ENCODE measurements at regions not wholly inside any gene's neighbourhood (a gene's known extent, or its start where the extent isn't known, plus 50 kb on each side); places are given as distances from the start of the nearest gene placed in this dataset.

DNA sequence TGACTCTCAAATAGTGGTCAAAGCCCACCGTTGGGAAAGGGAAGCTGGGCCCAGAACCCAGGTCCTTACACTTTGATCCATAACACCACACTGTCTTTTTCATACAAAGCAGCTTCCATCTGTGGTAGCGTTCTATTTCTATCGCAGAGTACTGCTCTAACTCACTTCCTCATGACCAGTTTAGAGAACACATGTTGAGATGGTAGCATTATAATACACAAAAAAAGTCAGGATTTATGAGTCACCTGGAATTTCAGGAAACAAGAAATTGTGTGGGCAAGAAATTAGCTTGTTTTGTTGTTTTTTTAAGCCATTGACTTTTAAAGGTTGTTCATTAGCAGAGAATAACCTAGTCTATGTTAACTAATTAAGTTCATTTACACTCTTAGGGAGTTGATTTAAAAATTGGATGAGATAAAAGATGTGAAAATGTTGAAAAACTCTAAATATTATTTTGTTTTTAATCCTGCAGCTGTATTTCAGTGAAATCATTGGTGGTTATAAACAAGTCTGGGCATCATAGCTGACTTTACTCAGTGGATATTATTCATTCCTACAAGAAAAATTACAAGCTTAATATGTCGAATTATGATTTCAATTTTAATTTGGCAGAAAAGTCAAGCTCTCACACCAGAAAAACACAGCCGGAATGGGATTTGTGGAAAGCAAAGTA is 1011.1 kb upstream of the HS3ST1 start:
- Histone ChIP-seq H4K20me1 (ENCODE audit: insufficient read depth, low read length) (no peaks in the 10 kb centered on the region), H3K79me2 (ENCODE audit: insufficient read depth, low read length) (no peaks in the 10 kb centered on the region), H3K27ac (ENCODE audit: extremely low read length, insufficient read depth, low read length) (no peak overlapping the region), H3K4me3 (replicated peaks in 1 of 3; ENCODE audit: insufficient read depth in 1 of 3, low read depth in 2 of 3, low read length in 3 of 3) (no peak overlapping the region), H3K27me3 (ENCODE audit: control insufficient read depth in 1 of 2, insufficient read depth in 2 of 2, low read length in 2 of 2) (no peaks in the 10 kb centered on the region), H3K4me1 (ENCODE audit: insufficient read depth, low read length) (no peaks in the 10 kb centered on the region), H3K9ac (ENCODE audit: insufficient read depth, low read depth, low read length) (no peak overlapping the region), H2AFZ (ENCODE audit: low read length) (no peak overlapping the region), H3K9me3 (ENCODE audit: low read length) (no peaks in the 10 kb centered on the region; the same call in 1 of the 2 replicates), H3K4me2 (ENCODE audit: low read depth, low read length) (no peak overlapping the region), H3K36me3 (replicated peaks in 1 of 2; ENCODE audit: control insufficient read depth in 1 of 2, insufficient read depth in 2 of 2, low read length in 2 of 2) (no peaks in the 10 kb centered on the region)
- TF ChIP-seq THYN1 (CRISPR knock-in tag; IDR thresholded peaks at IDR 0.05; ENCODE audit: borderline replicate concordance, low read depth) = no peak
- no peak for TF ChIP-seq ARNT2 (CRISPR knock-in tag; IDR thresholded peaks at IDR 0.05; ENCODE audit: low read depth)
- no peak for TF ChIP-seq RNF2 (conservative IDR thresholded peaks at IDR 0.05; ENCODE audit: low read depth)
- TF ChIP-seq ZSCAN30 (CRISPR knock-in tag; IDR thresholded peaks at IDR 0.05) = no peak
- TF ChIP-seq ZNF678 (CRISPR knock-in tag; IDR thresholded peaks at IDR 0.05) = no peak
- TF ChIP-seq, protein P1, sequence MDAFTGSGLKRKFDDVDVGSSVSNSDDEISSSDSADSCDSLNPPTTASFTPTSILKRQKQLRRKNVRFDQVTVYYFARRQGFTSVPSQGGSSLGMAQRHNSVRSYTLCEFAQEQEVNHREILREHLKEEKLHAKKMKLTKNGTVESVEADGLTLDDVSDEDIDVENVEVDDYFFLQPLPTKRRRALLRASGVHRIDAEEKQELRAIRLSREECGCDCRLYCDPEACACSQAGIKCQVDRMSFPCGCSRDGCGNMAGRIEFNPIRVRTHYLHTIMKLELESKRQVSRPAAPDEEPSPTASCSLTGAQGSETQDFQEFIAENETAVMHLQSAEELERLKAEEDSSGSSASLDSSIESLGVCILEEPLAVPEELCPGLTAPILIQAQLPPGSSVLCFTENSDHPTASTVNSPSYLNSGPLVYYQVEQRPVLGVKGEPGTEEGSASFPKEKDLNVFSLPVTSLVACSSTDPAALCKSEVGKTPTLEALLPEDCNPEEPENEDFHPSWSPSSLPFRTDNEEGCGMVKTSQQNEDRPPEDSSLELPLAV (CRISPR knock-in tag; conservative IDR thresholded peaks at IDR 0.05; ENCODE audit: low read depth) = no peak
- no peak for TF ChIP-seq ZNF20 (CRISPR knock-in tag; IDR thresholded peaks at IDR 0.05)
- no peak for TF ChIP-seq EHMT2 (IDR thresholded peaks at IDR 0.05; ENCODE audit: borderline replicate concordance, low read depth, low read length)
- TF ChIP-seq HCFC1 (IDR thresholded peaks at IDR 0.05; ENCODE audit: low read depth, low read length) = no peak
- TF ChIP-seq ZNF546 (CRISPR knock-in tag; conservative IDR thresholded peaks at IDR 0.05) = no peak
- TF ChIP-seq, protein P2, sequence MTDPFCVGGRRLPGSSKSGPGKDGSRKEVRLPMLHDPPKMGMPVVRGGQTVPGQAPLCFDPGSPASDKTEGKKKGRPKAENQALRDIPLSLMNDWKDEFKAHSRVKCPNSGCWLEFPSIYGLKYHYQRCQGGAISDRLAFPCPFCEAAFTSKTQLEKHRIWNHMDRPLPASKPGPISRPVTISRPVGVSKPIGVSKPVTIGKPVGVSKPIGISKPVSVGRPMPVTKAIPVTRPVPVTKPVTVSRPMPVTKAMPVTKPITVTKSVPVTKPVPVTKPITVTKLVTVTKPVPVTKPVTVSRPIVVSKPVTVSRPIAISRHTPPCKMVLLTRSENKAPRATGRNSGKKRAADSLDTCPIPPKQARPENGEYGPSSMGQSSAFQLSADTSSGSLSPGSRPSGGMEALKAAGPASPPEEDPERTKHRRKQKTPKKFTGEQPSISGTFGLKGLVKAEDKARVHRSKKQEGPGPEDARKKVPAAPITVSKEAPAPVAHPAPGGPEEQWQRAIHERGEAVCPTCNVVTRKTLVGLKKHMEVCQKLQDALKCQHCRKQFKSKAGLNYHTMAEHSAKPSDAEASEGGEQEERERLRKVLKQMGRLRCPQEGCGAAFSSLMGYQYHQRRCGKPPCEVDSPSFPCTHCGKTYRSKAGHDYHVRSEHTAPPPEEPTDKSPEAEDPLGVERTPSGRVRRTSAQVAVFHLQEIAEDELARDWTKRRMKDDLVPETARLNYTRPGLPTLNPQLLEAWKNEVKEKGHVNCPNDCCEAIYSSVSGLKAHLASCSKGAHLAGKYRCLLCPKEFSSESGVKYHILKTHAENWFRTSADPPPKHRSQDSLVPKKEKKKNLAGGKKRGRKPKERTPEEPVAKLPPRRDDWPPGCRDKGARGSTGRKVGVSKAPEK (CRISPR knock-in tag; IDR thresholded peaks at IDR 0.05; ENCODE audit: borderline replicate concordance) = no peak
- no peak for TF ChIP-seq JUND (CRISPR knock-in tag; IDR thresholded peaks at IDR 0.05)
- TF ChIP-seq ZNF776 (CRISPR knock-in tag; IDR thresholded peaks at IDR 0.05) = no peak
- no peak for TF ChIP-seq ZNF543 (CRISPR knock-in tag; IDR thresholded peaks at IDR 0.05)
- no peak for TF ChIP-seq NFE2 (CRISPR knock-in tag; IDR thresholded peaks at IDR 0.05)
- TF ChIP-seq ZKSCAN5 (CRISPR knock-in tag; IDR thresholded peaks at IDR 0.05) = no peak
- TF ChIP-seq SYNCRIP (IDR thresholded peaks at IDR 0.05; ENCODE audit: insufficient read depth, low read depth, low read length) = no peak
- TF ChIP-seq, protein P3, sequence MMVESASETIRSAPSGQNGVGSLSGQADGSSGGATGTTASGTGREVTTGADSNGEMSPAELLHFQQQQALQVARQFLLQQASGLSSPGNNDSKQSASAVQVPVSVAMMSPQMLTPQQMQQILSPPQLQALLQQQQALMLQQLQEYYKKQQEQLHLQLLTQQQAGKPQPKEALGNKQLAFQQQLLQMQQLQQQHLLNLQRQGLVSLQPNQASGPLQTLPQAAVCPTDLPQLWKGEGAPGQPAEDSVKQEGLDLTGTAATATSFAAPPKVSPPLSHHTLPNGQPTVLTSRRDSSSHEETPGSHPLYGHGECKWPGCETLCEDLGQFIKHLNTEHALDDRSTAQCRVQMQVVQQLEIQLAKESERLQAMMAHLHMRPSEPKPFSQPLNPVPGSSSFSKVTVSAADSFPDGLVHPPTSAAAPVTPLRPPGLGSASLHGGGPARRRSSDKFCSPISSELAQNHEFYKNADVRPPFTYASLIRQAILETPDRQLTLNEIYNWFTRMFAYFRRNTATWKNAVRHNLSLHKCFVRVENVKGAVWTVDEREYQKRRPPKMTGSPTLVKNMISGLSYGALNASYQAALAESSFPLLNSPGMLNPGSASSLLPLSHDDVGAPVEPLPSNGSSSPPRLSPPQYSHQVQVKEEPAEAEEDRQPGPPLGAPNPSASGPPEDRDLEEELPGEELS (CRISPR knock-in tag; IDR thresholded peaks at IDR 0.05) = no peak
- no peak for TF ChIP-seq RAD21 (CRISPR knock-in tag; IDR thresholded peaks at IDR 0.05)
- WGBS (ENCODE audit: low lambda C conversion rate) = 37% methylated on average over 5 of the region's 5 CpGs
- no peak for FAIRE-seq
- in situ Hi-C loops (cut with HindIII; ENCODE audit: extremely low pct_ligation_motif_present, low pct_unique_long_range_greater_than_20kb) = no loop called here
- DNase-seq (ENCODE audit: low spot score) = no peak
- no peak for ATAC-seq
- intact Hi-C loops (cut with micrococcal nuclease; ENCODE audit: unreplicated experiment) = no loop called here
- POLR2A ChIA-PET = no interaction called here
- BruUV-seq (replicated peaks) = no TSS peak
- CTCF ChIA-PET (ENCODE audit: low intra/inter-chr PET ratio, low total read pairs) = no interaction called here

Data from HepG2 (cell line).